ENCODE measurements at regions not wholly inside any gene's neighbourhood (a gene's known extent, or its start where the extent isn't known, plus 50 kb on each side); places are given as distances from the start of the nearest gene placed in this dataset.
"Not testable (repeated sequence)": the region's sequence is repeated elsewhere in the genome, so short reads cannot be mapped to it uniquely, and the experiment has no call there.

DNA sequence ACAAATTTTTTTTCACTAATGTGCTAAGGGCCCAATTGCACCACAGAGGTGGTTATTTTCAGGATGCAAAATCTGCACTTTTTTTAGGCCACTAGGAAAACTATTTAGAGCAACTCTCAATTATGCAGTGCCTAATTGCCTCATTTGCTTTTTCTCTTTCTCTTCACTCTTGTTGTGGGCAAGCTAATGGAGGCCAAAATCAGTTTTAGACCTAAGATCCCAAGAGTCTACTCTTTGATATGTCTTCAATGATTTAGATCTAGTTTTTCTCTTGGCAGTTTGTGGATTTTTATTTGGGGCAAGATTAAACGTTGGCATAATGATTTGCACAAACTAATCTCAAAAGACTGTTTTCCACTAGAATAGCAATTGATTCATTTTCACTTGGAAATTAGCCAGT lies 1996.9 kb downstream of the LRRC4C start:
- DNase-seq = no peak

DNA sequence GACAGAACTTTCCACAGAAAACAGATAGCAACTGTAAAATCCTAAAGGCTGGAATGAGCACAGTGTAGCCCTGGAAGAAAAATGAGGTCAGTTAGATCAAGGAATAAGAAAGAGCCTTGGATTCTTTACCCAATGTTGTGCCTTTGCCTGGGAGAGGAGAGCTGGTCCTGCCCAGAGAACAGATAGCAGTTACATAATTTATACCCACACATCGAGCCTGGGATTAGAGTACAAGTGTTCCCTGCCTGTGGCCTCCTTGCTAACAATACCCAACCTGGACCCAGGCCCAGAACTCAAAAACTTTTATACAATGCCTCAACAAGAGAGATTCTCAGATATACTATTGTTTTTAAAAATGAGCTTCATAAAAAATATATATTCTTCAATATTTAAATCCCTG lies 1998.4 kb downstream of the LRRC4C start:
- DNase-seq = no peak

DNA sequence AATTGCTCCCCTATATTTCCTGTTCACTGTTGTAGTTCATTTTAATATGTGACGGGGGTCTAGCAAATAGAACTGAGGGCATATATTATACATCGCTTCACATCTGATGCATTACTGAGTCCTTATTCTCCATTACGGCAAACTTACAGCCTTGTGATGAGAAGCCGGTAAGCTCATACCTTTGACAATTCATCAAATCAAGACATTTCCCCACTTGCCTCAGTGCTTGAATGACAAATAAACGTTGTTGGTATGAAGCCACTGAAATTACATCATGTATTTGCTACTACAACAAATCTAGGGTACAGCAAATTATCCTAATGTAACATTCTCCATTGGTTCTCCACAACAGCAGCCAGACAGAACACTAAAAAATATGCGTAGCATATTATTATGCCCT lies 1999.8 kb downstream of the LRRC4C start:
- DNase-seq = no peak

DNA sequence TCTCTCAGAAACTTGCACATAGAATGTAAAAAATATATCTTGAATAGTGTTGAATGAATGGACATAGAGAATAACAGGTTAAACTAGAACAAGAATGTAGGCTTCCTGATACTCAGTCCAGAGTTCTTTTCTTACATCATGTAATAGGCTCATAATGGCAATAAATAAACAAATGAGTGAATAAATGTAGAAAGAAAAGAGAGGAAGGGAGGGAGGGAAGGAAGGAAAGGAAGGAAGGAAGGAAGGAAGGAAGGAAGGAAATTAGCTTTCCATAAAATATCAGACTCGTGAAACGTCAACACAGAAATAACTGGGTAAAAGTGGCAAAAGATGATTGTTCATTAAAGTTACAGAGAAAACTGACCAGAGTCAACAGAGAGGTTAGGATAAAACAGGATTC lies 2001.0 kb downstream of the LRRC4C start:
- DNase-seq = no peak

DNA sequence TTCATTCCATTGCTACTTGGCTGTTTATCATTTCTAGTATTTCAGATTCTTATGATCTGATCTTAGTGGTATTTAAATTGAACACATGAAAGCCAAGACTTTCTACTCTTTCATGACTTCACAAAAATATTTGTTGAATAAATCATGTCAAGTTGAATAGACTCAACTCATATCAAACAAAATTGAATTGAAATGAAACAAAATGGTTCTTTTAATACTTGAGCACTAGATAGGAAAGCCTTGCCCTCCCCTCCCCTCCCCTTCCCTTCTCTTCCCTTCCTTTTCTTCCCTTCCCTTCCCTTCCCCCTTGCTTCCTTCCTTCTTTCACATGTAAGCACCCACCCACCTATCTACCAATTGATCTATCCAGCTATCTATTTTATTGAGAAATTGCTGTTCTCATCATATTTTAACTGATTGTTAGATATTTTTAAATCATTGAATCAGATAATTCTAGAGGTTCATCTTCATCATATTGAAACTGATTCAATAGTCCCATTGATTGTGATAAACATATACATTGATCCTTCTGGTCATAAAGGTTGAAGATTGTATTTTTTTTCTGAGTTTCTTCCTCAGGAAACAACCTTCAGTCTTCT lies 2015.9 kb downstream of the LRRC4C start:
- no peak for DNase-seq

DNA sequence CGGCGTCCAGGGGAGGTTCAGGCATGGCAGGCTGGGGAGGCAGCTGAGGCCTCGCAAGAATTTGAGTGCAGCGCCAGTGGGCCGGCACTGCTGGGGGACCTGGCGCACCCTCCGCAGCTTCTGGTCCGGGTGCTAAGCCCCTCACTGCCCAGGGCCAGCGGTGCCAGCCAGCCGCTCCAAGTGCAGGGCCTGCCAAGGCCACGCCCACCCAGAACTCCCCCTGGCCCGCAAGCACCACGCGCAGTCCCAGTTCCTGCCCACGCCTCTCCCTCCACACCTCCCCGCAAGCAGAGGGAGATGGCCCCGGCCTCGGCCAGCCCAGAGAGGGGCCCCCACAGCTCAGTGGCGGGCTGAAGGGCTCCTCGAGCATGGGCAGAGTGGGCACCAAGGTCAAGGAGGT lies 2017.3 kb downstream of the LRRC4C start:
- no peak for DNase-seq

DNA sequence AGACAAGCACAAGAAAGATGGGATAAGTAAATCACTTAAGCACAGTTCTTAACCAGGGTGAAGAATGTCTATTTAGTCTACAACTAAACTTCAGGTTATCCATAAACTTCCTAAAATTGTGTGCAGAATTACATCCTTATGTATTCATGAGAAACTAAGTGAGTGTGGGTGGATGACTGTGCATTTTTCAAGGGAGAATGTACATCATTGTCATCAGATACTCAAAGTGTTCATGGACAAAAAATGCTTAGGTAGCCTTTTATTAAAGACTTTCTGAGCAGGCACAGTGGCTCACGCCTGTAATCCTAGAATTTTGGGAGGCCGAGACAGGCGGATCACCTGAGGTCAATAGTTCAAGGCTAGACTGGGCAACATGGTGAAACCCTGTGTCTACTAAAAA lies 2023.8 kb downstream of the LRRC4C start:
- no peak for DNase-seq

DNA sequence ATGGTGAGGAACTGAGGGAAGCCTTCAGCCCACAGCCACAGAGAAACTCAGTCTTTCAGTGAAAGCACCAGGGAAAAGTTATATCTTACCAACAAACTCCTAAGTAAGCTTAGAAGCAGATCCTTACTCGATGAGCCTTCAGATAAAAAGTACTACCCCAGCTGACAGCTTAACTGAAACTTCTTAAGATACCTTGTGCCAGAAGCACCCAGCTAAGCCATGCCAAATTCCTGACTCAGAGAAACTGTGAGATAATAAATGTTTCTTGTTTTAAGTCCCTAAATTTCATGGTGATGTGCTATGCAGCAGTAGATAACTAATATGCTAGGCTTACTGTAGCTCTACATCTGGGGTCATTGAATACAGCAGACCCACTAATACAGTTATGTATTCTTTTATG lies 2025.0 kb downstream of the LRRC4C start:
- no peak for DNase-seq

DNA sequence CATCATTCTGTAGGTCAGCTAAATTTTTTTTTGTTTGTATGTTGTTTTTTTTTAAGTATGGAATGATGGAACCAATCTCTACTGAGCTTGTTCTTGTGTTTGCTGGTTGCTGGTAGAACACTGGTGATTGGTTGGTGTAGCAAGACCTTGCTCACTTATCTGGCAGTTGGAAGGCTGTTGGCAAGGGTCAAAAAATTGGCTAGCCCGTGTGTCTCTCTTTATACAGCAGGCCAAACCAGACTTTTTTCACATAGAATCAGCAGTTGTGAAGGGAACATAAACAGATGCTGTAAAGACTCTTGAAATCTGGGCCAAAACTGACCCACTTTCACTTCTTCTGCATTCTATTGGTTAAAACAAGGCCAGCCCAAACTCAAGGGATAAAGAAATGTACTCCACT lies 2026.5 kb downstream of the LRRC4C start:
- DNase-seq = no peak

DNA sequence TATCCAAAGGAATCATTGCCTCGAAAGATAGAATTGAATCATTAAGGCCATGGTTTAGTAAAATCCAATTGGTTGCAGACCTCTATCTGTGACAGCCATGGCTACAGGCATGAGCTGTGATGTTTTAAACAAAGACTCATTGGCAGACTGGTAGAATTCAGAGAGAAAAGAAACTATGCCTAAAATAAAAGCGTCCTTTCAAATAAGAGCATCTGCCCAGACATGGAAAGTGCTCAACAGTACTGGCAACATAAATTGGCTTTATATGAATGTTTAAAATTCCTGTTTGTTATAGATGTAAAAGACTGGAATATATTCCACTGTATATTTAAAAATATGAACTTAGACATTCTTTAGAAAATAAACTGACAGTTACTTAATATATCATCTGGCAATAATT lies 2034.2 kb downstream of the LRRC4C start:
- DNase-seq = no peak

DNA sequence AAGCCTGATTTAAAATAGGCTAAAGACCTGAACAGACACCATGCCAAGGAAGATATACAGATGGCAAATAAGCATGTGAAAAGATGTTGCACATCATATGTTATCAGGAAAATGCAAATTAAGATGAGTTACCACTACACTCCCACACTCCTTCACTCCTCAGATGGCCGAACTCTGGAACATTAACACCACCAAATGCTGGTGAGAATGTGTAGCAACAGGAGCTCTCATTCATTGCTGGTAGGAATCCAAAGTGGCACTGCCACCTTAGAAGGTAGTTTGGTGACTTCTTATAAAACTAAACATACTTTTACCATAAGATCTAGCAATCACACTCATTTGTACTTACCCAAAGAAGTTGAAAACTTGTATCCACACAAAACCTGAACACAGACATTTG lies 2047.3 kb downstream of the LRRC4C start:
- no peak for DNase-seq

DNA sequence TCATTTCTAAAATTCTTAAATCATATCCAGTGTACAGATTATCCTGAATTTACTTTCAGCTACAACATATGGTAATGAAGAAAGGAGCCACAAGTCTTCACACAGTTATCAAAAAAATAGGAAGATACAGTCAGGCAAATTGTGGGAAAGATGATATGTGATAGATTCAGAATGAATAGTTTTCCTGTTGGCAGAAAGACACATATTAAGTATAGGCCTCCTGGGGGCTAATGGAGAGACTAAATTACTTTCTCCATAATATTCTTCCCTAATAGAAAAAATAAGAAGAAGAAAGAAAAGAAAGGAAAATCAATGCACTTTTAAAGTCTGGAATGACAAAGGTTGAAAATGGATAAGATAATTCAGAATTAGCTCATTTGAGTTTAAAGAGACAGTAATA lies 2073.5 kb downstream of the LRRC4C start:
- no peak for DNase-seq

DNA sequence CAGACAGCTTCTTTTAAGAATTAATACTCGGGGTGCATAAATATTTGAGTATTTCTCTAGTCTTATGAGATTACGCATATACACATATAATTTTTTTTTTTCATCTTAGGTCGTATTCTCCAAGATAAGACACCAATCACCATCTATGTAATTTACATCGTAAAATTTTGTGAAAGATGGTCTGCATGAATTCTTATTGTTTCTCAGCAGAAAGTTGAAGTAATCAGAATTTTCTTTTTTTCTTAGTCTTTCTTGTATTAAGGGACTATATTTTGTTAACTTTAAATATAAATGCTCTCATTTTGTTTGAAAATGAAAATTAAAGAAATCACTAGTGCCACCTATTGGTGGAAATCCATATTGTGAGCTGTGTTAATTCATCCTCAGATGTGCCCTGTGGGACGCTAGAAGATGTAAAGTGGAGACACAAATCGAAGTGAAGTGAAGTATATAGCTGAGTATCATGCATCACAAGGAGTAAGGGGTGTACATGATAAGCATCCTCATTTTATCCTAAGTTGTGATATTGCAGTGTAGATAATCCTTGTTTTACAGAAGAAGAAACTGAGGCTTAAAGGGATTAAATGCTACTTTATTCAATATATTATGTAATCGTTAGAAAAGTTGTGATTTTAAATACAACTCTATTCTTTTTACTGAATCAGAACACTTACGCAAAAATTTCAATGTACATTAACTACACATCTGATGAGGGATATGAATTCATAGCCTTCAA lies 2084.3 kb downstream of the LRRC4C start:
- peak; percentile 44 for DNase-seq

DNA sequence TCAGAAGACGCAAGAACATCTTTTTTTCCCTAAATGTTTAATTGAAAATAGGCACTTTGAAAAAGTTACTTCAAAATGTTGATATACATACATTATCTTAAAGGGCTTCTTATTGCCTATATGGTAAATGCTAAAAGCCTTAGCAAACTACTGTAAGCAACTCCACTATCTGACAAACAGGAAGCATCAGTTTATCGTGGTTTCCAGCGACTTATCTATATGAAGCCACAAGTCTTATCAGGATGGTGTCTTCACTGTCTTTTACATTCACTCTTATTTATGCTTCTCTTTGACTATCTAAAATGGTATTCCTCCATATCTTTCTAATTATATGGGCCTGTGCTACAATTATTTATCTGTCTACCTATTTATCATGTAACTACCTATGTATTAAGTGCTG lies 2091.9 kb downstream of the LRRC4C start:
- DNase-seq = no peak

DNA sequence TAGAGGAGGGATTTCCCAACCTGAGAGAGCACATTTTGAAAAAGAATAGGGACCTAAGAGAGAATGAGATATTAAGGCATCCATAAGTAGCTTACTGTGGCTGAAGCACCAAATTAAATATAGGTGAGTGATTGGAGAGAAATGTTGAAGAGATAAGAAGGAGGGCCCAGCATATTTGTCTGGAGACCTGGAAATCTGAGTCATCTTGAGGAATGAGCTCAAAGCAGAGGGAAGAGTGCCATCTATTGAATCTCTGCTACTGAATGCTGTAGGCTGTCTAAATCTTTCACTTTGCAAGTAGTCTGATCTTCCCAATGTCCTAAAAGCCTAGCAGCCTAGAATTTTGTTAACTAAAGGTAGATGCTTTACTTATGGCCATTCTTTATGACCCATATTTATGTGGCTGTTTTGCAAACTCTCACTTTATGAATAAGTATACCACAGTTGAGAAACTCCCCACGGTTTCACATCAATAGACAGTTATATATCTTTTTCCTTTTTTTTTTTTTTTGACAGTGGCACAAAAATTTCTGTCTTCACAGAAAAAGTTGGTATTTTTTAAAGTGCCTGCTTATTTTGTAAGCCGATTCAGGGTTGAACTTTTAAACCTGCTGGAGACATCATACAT lies 2093.5 kb downstream of the LRRC4C start:
- peak; percentile 32 for DNase-seq

DNA sequence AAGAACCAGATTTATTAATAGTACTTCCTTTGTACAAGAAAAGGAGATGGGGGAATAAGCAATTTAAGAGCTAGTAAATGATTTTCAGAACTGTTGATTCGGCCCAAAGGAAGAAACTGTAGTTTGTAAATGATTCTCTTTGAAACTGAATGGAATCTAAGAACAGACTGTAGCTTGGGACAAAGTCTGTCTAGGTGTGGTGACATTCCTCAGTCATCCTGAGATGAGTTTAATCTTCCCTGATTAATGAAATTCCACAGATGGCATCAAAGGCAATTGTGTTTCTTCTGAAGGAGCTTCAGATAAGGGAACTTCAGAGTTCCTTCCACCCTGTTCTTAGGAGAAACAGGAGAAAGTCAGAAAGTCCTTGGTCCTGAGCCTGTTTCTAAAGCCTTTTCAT lies 2095.9 kb downstream of the LRRC4C start:
- no peak for DNase-seq

DNA sequence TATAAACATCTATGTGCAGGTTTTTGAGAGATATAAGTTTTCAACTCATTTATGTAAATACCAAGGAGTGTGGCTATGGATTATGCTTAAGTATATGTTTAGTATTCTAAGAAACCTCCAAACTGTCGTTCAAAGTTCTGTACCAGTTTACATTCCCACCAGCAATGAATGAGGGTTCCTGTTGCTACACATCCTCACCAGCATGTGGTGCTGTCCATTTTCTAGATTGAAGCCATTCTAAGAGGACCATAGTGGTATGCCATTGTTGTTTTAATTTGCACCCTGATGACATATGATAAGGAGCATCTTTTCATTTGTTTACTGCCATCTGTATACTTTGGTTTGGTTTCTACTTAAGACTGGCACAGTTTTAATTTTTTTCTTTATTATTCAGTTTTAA lies 2097.9 kb downstream of the LRRC4C start:
- DNase-seq = no peak

DNA sequence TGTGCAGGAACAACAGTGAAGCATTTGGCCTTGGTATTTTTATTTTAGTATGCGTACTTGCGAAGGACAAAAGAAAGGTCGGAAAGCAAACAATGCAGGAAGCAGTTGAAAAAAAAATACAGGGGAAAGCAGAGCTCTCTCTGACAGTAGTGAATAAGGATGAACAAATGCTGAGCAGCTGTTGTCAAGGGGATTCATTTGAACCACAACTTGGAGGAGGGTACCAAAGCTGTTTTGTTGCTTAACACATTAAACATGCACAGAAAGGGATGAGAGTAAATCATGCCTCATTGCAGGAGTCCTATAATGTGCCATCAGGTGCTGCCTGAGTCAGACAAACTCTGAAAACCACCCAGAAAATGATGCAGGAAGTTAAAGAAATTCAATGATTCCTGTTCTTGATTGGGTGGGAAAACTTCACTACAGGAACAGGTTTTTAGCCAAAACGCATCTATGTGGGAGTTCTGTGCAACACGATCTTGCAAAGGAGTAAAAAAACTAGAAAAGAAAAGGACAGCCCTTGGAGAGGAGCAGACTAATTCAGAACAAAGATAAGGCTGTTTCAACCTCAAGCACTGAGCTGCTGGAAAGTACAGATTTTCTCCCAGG lies 2113.5 kb downstream of the LRRC4C start:
- DNase-seq = no peak

DNA sequence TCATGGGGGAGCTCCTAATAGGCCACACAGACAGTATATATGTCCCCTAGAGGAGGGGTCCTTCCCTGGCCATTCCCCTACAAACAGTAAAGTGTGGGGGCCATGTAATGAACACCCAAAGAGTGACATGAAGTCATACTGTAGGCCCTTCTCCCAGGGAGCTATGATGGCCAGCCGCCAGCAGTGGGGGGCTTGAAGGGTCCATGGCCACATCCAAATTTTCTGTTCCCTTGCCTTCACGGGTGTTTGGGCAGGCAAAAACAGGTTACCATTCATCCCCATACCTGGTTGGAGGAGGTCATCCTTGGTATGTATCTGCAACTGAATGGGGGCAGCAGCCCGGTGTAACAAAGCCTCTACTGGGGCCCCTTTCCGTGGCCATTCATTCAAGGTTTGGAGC lies 2118.0 kb downstream of the LRRC4C start:
- no peak for DNase-seq

DNA sequence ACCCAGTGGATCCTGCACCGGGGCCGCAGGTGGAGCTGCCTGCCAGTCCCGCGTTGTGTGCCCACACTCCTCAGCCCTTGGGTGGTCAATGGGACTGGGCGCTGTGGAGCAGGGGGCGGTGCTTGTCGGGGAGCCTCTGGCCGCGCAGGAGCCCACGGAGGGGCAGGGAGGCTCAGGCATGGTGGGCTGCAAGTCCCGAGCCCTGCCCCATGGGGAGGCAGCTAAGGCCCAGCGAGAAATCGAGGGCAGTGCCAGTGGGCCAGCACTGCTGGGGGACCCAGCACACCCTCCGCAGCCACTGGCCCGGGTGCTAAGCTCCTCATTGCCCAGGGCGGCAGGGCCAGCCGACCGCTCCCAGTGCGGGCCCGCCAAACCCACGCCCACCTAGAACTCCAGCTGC lies 2126.4 kb downstream of the LRRC4C start:
- not testable (repeated sequence) for DNase-seq

DNA sequence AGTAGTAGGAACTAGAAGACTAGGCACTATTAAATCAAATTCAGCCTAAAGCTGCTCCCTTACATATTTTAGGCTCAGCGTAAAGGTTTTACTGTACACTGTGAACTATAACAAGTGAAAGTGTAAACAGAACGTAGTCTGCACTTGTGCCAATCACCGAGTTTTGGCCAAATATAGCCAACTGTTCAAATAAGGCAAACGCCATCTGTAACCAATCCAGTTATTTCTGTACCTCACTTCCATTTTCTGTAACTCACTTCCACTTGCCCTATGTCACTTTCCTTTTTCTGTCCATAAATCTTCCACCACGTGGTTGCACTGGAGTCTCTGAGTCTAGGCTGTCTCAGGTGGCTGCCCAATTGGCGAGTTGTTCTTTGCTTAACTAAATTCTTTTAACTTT lies 2132.2 kb downstream of the LRRC4C start:
- no peak for DNase-seq

DNA sequence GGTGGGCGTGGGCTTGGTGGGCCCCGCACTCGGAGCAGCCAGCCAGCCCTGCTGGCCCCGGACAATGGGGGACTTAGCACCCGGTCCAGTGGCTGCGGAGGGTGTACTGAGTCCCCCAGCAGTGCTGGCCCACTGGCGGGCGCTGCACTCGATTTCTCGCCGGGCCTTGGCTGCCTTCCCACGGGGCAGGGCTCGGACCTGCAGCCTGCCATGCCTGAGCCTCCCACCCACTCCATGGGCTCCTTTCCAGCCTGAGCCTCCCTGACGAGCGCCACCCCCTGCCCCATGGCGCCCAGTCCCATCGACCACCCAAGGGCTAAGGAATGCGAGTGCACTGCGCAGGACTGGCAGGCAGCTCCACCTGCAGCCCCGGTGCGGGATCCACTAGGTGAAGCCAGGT lies 2147.6 kb downstream of the LRRC4C start:
- DNase-seq = not testable (repeated sequence)

DNA sequence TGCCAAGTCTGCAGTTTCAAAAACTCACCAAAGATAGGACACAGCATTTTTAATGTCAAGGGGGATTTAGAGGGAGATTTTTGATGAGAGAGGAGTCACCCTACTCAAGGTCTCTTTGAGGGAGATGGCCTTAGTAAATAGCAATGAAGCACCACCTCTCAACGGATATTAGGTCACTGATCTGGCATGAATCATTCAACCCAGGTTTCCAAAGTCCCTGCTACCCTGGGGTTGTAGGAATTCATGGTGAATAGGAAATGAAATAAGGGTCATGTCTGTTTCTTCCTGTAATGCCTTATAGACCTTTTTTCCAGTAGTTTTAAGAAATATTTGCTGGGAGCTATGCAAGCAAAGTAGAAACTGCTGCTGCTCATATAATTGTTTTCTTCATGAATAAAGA lies 2154.9 kb downstream of the LRRC4C start:
- no peak for DNase-seq

DNA sequence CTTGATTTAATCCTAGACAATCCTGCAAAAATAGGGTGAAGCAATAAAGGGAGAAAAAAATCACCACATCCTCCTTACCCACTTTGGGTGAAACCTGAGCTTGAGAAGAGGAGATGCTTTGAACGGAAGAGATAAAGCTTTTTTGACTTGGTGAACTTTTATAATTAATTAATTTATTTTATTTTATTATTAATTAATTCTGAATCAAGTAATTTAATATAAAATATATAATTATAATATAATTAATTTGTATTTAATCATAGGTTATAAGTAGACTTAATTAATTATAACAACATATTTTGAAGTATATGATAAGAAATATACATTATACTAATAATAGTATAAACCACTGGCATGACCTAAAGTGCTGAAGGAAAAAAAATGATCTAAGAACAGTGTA lies 2164.8 kb downstream of the LRRC4C start:
- no peak for DNase-seq

Data from NCI-H82 (cell line).